Transverse colon (tissue), 4 donors: ENCODE measurements at regions not wholly inside any gene's neighbourhood (a gene's known extent, or its start where the extent isn't known, plus 50 kb on each side); places are given as distances from the start of the nearest gene placed in this dataset.

Experiments used
- POLR2A ChIP-seq: fragments of 450-650 bp; IDR thresholded peaks from one replicate; pipeline ENCODE4 v1.6.1; 2016; ENCODE audit warnings: antibody characterized with exemption, mild to moderate bottlenecking, moderate library complexity
- POLR2AphosphoS5 ChIP-seq, 3 donors: sonication (generic); formaldehyde crosslinking; IDR thresholded peaks; one replicate each; pipeline ENCODE4 v1.6.1; 2016; ENCODE audit warnings: antibody characterized with exemption in 3 of 3
- TF ChIP-seq, protein P1 (sequence below), 5 experiments: fragments of 200-600 bp in 3 of 5; fragments of 450-650 bp in 2 of 5; sonication (generic) in 3 of 5; IDR thresholded peaks; 1 replicate in 2 of 5; 2 replicates in 3 of 5; pipeline ENCODE4 v1.5.1; 2016 to 2017; ENCODE audit warnings: antibody characterized with exemption in 5 of 5, inconsistent platforms in 3 of 5, mild to moderate bottlenecking in 2 of 5, moderate library complexity in 1 of 5

DNA sequence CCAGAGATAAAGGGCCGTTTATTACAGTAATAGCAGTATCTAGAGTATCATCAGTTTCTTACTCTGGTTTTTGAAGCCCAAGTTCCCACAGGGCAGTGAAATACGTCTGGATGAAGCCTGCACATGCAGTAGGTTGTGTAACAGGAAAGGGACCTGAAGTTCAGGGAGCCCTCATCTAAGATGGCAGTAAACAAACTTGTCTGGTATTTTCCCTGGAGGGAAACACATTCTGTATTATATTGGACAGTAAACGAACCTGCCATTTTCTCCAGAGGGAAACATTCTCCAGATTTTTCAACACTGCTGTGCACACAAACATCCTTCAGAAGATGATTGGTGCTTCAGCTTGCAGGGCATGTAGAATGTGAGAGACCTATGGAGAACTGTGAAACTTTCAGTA, 189.9 kb downstream of the TFEC start:
- TF ChIP-seq, protein P1, sequence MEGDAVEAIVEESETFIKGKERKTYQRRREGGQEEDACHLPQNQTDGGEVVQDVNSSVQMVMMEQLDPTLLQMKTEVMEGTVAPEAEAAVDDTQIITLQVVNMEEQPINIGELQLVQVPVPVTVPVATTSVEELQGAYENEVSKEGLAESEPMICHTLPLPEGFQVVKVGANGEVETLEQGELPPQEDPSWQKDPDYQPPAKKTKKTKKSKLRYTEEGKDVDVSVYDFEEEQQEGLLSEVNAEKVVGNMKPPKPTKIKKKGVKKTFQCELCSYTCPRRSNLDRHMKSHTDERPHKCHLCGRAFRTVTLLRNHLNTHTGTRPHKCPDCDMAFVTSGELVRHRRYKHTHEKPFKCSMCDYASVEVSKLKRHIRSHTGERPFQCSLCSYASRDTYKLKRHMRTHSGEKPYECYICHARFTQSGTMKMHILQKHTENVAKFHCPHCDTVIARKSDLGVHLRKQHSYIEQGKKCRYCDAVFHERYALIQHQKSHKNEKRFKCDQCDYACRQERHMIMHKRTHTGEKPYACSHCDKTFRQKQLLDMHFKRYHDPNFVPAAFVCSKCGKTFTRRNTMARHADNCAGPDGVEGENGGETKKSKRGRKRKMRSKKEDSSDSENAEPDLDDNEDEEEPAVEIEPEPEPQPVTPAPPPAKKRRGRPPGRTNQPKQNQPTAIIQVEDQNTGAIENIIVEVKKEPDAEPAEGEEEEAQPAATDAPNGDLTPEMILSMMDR (IDR thresholded peaks at IDR 0.05), result no peak
- TF ChIP-seq POLR2A (no peak), POLR2AphosphoS5 (IDR thresholded peaks at IDR 0.05) (no peak)
